ENCODE measurements at regions not wholly inside any gene's neighbourhood (a gene's known extent, or its start where the extent isn't known, plus 50 kb on each side); places are given as distances from the start of the nearest gene placed in this dataset.

GRCh38 chr17:79243996-79244395 lies 169.4 kb downstream of the ENGASE start (continued):
- no peak for TF ChIP-seq ZNF101 (CRISPR knock-in tag; IDR thresholded peaks at IDR 0.05; ENCODE audit: borderline replicate concordance, low read depth)
- no peak for TF ChIP-seq SKI (IDR thresholded peaks at IDR 0.05; ENCODE audit: partially characterized antibody)
- no peak for TF ChIP-seq MTF2 (CRISPR knock-in tag; IDR thresholded peaks at IDR 0.05; ENCODE audit: borderline replicate concordance)
- TF ChIP-seq BORCS8-MEF2B (CRISPR knock-in tag; IDR thresholded peaks at IDR 0.05), result no peak

- FAIRE-seq (no peak), ATAC-seq (no peak), DNase-seq (ENCODE audit: low spot score) (no peak)
- POLR2A ChIA-PET, result no interaction called here
- TF ChIP-seq ZNF143 (CRISPR knock-in tag; IDR thresholded peaks at IDR 0.05) (no peak), ZNF530 (CRISPR knock-in tag; IDR thresholded peaks at IDR 0.05; ENCODE audit: low read depth) (no peak), ZNF510 (CRISPR knock-in tag; IDR thresholded peaks at IDR 0.05; ENCODE audit: low read depth) (no peak), POGZ (CRISPR knock-in tag; IDR thresholded peaks at IDR 0.05) (no peak), ETV5 (CRISPR knock-in tag; IDR thresholded peaks at IDR 0.05; ENCODE audit: borderline replicate concordance) (no peak), JDP2 (CRISPR knock-in tag; IDR thresholded peaks at IDR 0.05; ENCODE audit: borderline replicate concordance) (no peak)
- in situ Hi-C loops (cut with HindIII; ENCODE audit: extremely low pct_ligation_motif_present, low pct_unique_long_range_greater_than_20kb), result no loop called here
- Histone ChIP-seq H3K4me2 (ENCODE audit: low read depth, low read length) (no peak overlapping the region), H3K9ac (ENCODE audit: insufficient read depth, low read depth, low read length) (no peak overlapping the region), H4K20me1 (ENCODE audit: insufficient read depth, low read length) (no peaks in the 10 kb centered on the region), H3K27ac (ENCODE audit: extremely low read length, insufficient read depth, low read length) (no peak overlapping the region), H2AFZ (ENCODE audit: low read length) (no peak overlapping the region), H3K27me3 (ENCODE audit: control insufficient read depth in 1 of 2, insufficient read depth in 2 of 2, low read length in 2 of 2) (peaks cover 7 to 56% of the 10 kb centered on the region in 2 experiments), H3K4me1 (ENCODE audit: insufficient read depth, low read length) (no peaks in the 10 kb centered on the region), H3K4me3 (replicated peaks in 1 of 3; ENCODE audit: insufficient read depth in 1 of 3, low read depth in 2 of 3, low read length in 3 of 3) (no peak overlapping the region), H3K9me3 (ENCODE audit: low read length) (no peaks in the 10 kb centered on the region), H3K79me2 (ENCODE audit: insufficient read depth, low read length) (no peaks in the 10 kb centered on the region), H3K36me3 (replicated peaks in 1 of 2; ENCODE audit: control insufficient read depth in 1 of 2, insufficient read depth in 2 of 2, low read length in 2 of 2) (no peaks in the 10 kb centered on the region)
- intact Hi-C loops (cut with micrococcal nuclease; ENCODE audit: unreplicated experiment), result no loop called here
- no TSS peak for BruUV-seq (replicated peaks)
- CTCF ChIA-PET (ENCODE audit: low intra/inter-chr PET ratio, low total read pairs), result no interaction called here
- 23% methylated on average over 4 of the region's 4 CpGs for WGBS (ENCODE audit: low lambda C conversion rate)
Observed at GRCh38 chr17:79243603-79243990, 169.0 kb downstream of the ENGASE start.

Measured in HepG2 (cell line).